Omental fat pad (tissue), 3 donors: ENCODE measurements at regions not wholly inside any gene's neighbourhood (a gene's known extent, or its start where the extent isn't known, plus 50 kb on each side); places are given as distances from the start of the nearest gene placed in this dataset.

Experiments used
- ATAC-seq: fragments of 150-250 bp; one replicate; pipeline ENCODE4 v1.9.1; 2016; ENCODE audit warnings: mild to moderate bottlenecking, moderate library complexity; ENCODE audit not compliant: low FRiP score
- DNase-seq: peaks from one replicate; pipeline ENCODE4 v3.0.0-alpha.2; 2019; ENCODE audit warnings: low spot score
- TF ChIP-seq, protein P1 (sequence below), 3 donors: fragments of 450-650 bp; IDR thresholded peaks; one replicate each; pipeline ENCODE4 v1.5.1; 2016 to 2017; ENCODE audit warnings: antibody characterized with exemption in 3 of 3, mild to moderate bottlenecking in 3 of 3, moderate library complexity in 2 of 3

DNA sequence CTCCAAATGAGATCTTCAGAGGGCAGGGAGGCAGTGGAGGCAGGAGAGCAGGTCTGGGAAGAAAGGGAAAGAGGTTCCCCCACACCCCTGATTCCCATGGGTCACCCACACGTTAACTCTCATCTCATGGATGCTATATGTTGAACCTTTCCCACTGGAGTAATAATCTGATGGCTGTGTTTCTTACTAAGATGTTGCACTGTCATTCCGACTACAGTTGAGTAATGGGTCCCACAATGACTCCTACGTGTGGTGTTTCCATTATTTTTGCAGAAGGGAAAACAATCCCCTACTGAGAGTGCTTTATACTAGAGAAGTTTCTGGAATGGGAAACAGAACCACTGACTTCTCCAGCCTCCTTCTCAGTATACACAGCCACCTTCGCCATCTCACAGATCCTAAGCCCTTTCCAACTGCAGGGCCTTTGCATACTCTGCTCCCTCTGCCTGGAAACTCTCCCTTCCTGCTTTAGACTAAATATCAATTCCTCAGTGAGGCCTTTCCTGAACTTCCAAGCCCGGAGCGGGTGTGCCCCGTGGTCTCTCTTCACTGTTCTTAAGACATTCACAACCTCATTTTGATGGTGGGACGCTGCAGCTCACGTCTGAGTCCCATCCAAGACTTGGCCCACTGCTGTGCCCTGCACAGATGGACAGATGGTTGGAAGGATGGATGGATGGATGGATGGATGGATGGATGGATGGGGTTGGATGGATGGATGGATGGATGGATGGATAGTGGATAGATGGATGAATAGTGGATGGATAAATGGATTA, 238.6 kb upstream of the PMEPA1 start:
- ATAC-seq = no peak
- DNase-seq = no peak
- TF ChIP-seq, protein P1, sequence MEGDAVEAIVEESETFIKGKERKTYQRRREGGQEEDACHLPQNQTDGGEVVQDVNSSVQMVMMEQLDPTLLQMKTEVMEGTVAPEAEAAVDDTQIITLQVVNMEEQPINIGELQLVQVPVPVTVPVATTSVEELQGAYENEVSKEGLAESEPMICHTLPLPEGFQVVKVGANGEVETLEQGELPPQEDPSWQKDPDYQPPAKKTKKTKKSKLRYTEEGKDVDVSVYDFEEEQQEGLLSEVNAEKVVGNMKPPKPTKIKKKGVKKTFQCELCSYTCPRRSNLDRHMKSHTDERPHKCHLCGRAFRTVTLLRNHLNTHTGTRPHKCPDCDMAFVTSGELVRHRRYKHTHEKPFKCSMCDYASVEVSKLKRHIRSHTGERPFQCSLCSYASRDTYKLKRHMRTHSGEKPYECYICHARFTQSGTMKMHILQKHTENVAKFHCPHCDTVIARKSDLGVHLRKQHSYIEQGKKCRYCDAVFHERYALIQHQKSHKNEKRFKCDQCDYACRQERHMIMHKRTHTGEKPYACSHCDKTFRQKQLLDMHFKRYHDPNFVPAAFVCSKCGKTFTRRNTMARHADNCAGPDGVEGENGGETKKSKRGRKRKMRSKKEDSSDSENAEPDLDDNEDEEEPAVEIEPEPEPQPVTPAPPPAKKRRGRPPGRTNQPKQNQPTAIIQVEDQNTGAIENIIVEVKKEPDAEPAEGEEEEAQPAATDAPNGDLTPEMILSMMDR (IDR thresholded peaks at IDR 0.05) = no peak

GRCh38 chr20:57947421-57948179, 237.8 kb upstream of the PMEPA1 start:
- TF ChIP-seq, protein P1 (IDR thresholded peaks at IDR 0.05) = no peak
- no peak for ATAC-seq
- DNase-seq = no peak

DNA sequence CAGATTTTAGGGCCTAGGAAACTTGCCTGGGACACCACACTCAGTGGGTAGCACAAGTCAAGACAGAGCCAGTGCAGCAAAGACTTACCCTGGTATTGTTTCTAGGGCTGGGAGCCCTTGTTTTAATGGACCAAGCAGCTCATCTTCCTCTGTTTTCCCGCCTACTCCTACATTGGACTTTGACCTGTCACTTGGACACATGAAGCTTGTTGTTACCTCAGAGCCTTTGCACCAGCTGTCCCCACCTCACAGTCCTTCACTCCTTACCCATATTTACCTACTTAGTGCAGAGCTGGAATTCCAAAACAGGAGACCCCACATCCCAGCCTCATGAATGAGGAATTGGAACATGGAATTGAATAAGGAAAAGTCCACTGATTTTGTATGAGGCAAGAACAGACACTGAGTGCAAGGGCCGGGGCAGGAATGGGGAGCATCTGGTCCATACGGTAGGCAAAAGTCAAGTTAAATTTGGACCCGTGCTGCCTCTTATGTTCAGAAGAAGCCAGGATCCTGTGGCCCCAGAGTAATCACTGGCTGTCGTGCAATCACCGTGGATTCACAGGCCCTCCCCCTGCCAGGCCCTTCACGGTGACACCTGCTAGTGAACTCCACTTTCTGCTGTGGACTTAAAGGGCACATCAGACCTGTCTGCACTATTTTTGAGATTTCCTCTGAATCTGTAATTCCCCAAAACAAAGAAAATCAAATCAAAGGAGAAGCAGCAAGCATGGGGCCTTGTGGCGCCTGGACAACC, 236.9 kb upstream of the PMEPA1 start:
- ATAC-seq (no peak), DNase-seq (no peak)
- TF ChIP-seq, protein P1 (IDR thresholded peaks at IDR 0.05) = no peak

- DNase-seq (no peak), ATAC-seq (no peak)
- TF ChIP-seq, protein P1 (IDR thresholded peaks at IDR 0.05) = no peak
Measured at GRCh38 chr20:57944988-57945387, 235.2 kb upstream of the PMEPA1 start.

DNA sequence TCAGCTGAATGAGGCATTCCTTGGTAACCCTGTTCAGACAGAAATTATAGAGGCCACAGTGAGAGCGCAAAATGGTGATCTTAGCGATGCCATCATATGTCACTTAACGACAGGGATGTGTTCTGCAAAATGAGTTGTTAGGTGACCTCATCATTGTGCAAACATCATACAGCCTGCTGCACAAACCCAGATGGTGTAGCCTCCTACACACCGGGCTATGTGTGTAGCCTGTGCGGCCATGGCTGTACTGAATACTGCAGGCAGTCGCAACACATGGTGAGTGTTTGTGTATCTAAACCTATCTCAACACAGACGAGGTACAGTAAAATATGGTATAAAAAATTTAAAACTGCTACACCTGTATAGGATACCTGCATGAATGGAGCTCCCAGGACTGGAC, 234.1 kb upstream of the PMEPA1 start:
- TF ChIP-seq, protein P1 (IDR thresholded peaks at IDR 0.05) = no peak
- no peak for DNase-seq
- no peak for ATAC-seq

DNA sequence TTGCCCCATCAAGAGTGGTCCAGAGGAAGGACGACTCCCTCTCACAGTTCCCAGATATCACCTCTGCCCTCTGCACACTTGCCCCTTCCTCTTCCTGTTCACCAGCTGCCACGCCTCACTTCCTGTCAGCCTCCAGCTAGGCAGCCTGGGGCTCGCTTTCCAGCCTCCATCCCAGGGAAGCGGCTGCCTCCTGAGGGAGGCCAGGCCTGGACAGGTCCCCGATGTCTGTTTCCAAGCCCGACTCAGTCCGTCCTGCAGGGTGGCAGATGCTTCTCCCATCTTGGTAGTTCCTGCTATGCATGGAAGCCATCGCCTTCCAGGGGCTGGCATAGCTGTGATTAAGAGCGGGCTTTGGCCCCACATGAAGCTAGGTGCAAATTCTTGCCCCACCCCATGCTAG, 233.5 kb upstream of the PMEPA1 start:
- TF ChIP-seq, protein P1 (IDR thresholded peaks at IDR 0.05) = no peak
- ATAC-seq (no peak), DNase-seq (no peak)
